ENCODE measurements at regions not wholly inside any gene's neighbourhood (a gene's known extent, or its start where the extent isn't known, plus 50 kb on each side); places are given as distances from the start of the nearest gene placed in this dataset.

DNA sequence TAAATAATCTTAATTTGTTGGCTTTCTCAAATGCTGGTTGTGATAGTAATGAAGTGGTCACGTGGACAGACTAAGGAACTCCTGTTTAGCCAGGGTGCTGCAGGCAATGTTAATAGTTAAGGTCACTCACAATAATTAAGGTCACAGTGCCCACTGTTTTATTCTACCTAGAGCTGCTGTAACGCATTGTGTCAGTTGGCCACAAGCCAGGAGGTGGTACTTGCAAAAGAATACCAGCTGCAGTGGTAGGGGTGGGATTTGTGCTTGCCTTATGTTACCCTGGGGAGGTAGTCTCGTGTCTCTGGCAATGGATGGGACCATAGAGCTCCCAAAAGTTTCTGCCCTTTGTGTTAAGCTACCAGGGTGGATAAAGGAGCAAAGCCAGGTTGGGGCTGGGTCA lies 969.1 kb upstream of the CDH8 start:
- no peak overlapping the region for H3K9ac ChIP-seq (ENCODE audit: low read length)
- H3F3A ChIP-seq (ENCODE audit: insufficient read depth, low read length, poor library complexity, severe bottlenecking), result no peaks in the 10 kb centered on the region
- no peak overlapping the region for H3K27ac ChIP-seq (ENCODE audit: low read length)
- peaks cover 5% of the 10 kb centered on the region for H3K9me3 ChIP-seq (ENCODE audit: low read length)
- H3K27me3 ChIP-seq (ENCODE audit: insufficient read depth, low read depth, low read length), result no peaks in the 10 kb centered on the region
- H3K79me2 ChIP-seq (replicated peaks; ENCODE audit: insufficient read depth, low read length), result no peaks in the 10 kb centered on the region
- H3K4me2 ChIP-seq (ENCODE audit: low read length), result no peak overlapping the region
- H2AFZ ChIP-seq (ENCODE audit: low read depth, low read length), result no peak overlapping the region
- H3K9me2 ChIP-seq (ENCODE audit: insufficient read depth, low read length), result no peaks in the 10 kb centered on the region
- H3K4me3 ChIP-seq (ENCODE audit: low read length), result no peak overlapping the region
- TF ChIP-seq TAF1 (IDR thresholded peaks at IDR 0.05; ENCODE audit: low read depth) (no peak), POLR2AphosphoS5 (IDR thresholded peaks at IDR 0.05) (no peak), SMC3 (conservative IDR thresholded peaks at IDR 0.05; ENCODE audit: poor library complexity) (no peak), RAD21 (conservative IDR thresholded peaks at IDR 0.05) (no peak), EP300 (conservative IDR thresholded peaks at IDR 0.05; ENCODE audit: poor library complexity, severe bottlenecking) (no peak), MXI1 (conservative IDR thresholded peaks at IDR 0.05; ENCODE audit: poor library complexity, severe bottlenecking) (no peak), EZH2 (IDR thresholded peaks at IDR 0.05; ENCODE audit: borderline replicate concordance, insufficient read depth, low read length, poor library complexity, severe bottlenecking) (no peak)
- TF ChIP-seq, protein P1, sequence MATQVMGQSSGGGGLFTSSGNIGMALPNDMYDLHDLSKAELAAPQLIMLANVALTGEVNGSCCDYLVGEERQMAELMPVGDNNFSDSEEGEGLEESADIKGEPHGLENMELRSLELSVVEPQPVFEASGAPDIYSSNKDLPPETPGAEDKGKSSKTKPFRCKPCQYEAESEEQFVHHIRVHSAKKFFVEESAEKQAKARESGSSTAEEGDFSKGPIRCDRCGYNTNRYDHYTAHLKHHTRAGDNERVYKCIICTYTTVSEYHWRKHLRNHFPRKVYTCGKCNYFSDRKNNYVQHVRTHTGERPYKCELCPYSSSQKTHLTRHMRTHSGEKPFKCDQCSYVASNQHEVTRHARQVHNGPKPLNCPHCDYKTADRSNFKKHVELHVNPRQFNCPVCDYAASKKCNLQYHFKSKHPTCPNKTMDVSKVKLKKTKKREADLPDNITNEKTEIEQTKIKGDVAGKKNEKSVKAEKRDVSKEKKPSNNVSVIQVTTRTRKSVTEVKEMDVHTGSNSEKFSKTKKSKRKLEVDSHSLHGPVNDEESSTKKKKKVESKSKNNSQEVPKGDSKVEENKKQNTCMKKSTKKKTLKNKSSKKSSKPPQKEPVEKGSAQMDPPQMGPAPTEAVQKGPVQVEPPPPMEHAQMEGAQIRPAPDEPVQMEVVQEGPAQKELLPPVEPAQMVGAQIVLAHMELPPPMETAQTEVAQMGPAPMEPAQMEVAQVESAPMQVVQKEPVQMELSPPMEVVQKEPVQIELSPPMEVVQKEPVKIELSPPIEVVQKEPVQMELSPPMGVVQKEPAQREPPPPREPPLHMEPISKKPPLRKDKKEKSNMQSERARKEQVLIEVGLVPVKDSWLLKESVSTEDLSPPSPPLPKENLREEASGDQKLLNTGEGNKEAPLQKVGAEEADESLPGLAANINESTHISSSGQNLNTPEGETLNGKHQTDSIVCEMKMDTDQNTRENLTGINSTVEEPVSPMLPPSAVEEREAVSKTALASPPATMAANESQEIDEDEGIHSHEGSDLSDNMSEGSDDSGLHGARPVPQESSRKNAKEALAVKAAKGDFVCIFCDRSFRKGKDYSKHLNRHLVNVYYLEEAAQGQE (IDR thresholded peaks at IDR 0.05; ENCODE audit: borderline replicate concordance), result no peak
- TF ChIP-seq, protein P2, sequence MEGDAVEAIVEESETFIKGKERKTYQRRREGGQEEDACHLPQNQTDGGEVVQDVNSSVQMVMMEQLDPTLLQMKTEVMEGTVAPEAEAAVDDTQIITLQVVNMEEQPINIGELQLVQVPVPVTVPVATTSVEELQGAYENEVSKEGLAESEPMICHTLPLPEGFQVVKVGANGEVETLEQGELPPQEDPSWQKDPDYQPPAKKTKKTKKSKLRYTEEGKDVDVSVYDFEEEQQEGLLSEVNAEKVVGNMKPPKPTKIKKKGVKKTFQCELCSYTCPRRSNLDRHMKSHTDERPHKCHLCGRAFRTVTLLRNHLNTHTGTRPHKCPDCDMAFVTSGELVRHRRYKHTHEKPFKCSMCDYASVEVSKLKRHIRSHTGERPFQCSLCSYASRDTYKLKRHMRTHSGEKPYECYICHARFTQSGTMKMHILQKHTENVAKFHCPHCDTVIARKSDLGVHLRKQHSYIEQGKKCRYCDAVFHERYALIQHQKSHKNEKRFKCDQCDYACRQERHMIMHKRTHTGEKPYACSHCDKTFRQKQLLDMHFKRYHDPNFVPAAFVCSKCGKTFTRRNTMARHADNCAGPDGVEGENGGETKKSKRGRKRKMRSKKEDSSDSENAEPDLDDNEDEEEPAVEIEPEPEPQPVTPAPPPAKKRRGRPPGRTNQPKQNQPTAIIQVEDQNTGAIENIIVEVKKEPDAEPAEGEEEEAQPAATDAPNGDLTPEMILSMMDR (IDR thresholded peaks at IDR 0.05; ENCODE audit: poor library complexity, severe bottlenecking), result no peak
- no peaks in the 10 kb centered on the region for H4K20me1 ChIP-seq (ENCODE audit: insufficient read depth)
- H3K36me3 ChIP-seq (ENCODE audit: insufficient read depth, low read length), result no peaks in the 10 kb centered on the region

DNA sequence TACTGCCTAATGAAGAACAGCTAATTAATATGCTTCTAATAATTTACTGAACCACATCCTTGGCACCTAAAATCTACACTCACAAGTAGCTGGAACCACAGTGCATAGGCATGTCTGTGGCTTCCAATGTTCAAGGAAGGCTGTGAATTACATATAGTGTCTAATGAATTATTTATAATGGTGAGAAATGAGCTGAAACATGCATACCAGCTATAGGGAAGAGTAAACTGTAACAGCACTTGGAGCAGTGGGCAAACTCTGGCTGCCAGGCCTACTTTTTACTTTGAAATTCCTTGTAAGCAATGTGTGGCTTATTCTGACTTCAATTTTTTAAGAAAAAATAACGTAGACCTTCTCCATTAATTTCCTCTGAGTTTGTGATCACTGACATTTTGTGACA lies 953.2 kb upstream of the CDH8 start:
- Histone ChIP-seq H3K4me3 (ENCODE audit: low read length) (no peak overlapping the region), H3K36me3 (ENCODE audit: insufficient read depth, low read length) (no peaks in the 10 kb centered on the region), H3K9me3 (ENCODE audit: low read length) (no peaks in the 10 kb centered on the region), H3K27ac (ENCODE audit: low read length) (no peak overlapping the region), H3K9me2 (ENCODE audit: insufficient read depth, low read length) (no peaks in the 10 kb centered on the region), H4K20me1 (ENCODE audit: insufficient read depth) (no peaks in the 10 kb centered on the region), H3F3A (ENCODE audit: insufficient read depth, low read length, poor library complexity, severe bottlenecking) (no peaks in the 10 kb centered on the region), H3K4me2 (ENCODE audit: low read length) (no peak overlapping the region), H2AFZ (ENCODE audit: low read depth, low read length) (no peak overlapping the region), H3K27me3 (ENCODE audit: insufficient read depth, low read depth, low read length) (no peaks in the 10 kb centered on the region), H3K79me2 (replicated peaks; ENCODE audit: insufficient read depth, low read length) (no peaks in the 10 kb centered on the region), H3K9ac (ENCODE audit: low read length) (no peak overlapping the region)
- TF ChIP-seq, protein P1 (IDR thresholded peaks at IDR 0.05; ENCODE audit: borderline replicate concordance), result no peak
- TF ChIP-seq EP300 (conservative IDR thresholded peaks at IDR 0.05; ENCODE audit: poor library complexity, severe bottlenecking), result no peak
- no peak for TF ChIP-seq SMC3 (conservative IDR thresholded peaks at IDR 0.05; ENCODE audit: poor library complexity)
- TF ChIP-seq RAD21 (conservative IDR thresholded peaks at IDR 0.05), result no peak
- TF ChIP-seq, protein P2 (IDR thresholded peaks at IDR 0.05; ENCODE audit: poor library complexity, severe bottlenecking), result no peak
